NCI-H2029 treated with DMSO at 0.1 percent for 48 hours (cell line): ENCODE measurements at regions not wholly inside any gene's neighbourhood (a gene's known extent, or its start where the extent isn't known, plus 50 kb on each side); places are given as distances from the start of the nearest gene placed in this dataset.
"Not testable (repeated sequence)": the region's sequence is repeated elsewhere in the genome, so short reads cannot be mapped to it uniquely, and the experiment has no call there.

Experiments used
- DNase-seq: peaks from one replicate; lab custom pipeline; 2025; lab: John Stamatoyannopoulos, UW

DNA sequence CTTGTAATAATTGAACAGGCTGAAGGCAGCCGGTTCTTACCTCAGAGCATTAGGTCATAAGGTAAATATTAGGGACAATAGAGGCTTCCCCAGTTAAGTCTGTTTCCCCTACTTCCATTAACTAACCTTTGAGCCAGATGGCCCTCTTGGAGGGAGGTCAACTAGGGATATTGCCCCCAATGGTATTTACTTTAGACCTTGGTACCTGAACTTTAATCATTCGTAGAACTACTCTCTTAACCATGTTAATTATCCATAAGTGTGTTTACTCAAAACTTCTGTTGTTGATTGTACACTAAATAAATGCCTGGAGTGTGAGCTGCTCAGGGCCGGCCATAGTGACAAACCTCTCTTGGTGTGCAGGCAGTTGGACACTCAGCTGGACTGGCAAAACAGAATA lies 1843.5 kb upstream of the AGA start:
- no peak for DNase-seq

DNA sequence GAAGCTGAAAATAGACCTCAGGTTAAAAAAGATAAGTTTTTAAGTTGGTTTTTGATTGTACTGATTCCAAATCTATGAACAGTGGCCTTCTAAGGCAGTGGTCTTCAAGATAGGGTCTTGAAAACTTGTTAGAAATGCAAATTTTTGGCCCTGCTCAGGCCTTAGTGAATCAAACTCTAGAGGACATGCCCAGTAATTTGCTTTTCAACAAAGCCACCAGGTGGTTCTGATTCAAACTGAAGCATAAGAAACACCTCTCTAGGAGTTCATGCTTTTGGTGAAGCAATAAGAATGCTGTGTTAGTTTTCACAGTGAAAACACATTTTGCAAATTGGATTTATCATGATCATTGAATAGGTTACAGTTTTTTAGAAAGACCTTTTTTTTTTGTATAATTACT lies 1849.4 kb upstream of the AGA start:
- DNase-seq: no peak

DNA sequence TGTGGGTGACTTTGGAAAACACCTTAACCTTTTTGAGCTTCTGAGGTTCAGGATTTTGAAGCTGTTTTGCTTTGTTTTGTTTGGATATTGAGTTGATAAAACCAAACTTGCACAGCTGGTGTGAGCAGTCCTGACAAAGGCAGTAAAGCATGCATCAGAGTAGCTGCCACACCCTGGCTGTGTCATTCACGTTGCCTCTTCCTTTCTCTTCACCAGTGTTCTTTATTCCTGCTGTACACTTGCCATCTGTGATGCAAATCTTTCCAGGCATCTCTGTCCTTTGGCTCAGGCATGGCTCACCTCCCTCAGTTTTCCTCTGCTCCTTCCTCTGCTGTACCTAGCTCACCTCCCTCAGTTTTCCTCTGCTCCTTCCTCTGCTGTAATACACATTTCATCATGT lies 1850.2 kb upstream of the AGA start:
- DNase-seq: no peak

DNA sequence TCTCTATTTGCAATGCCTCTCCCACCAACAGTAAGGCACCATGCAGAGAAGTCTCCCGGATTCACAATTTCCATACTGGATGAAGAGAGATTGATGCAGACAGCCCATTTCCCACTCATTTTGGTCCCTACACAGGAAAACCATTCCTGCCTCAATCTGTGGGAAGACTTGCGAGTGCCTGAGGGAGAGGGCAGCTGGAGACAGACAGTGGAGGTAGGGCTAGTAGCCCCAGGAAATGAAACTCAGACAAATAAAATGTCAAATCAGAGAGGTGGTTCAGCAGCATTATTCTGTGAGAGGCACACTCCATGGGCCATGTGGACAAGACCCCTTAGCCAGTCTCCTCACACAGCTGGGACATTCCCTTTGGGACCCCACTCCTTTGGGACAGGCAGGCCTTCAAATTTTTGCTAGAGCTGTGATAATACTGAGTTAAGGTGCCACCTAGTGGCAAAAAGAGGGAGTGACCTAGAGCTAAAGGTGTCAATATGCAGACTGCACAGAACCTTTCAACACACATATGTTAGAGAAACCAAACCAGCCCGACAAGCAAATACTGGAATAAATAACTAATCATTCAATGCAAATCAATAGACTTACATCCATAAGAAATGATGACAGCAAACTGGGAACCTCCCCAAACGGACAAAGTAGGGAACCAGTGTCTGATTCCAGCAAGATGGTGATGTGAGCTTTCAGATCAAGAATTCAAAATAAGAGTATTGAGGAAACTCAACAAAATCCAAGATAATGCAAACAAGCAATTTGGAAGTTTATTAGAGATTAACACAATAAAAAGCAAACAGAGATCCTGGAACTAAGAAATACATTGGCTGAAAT lies 1865.3 kb upstream of the AGA start:
- no peak for DNase-seq

DNA sequence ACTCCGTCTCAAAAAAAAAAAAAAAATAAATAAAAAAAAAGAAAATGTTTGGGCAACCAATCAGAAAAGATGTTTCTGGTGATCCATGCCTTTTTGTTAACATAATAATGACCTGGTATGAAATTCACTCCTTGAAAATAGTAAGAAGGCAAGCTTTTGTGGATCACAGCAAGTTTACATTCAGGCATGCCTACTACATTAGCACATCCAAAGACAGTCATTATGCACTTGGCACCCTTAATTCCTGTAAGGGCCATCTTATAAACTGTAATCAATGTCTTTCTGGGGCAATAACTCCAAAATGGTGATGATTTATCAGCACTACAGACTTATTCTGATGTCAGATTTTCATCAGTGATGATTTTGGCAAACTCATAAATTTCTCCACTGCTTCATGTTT lies 1871.6 kb upstream of the AGA start:
- no peak for DNase-seq

DNA sequence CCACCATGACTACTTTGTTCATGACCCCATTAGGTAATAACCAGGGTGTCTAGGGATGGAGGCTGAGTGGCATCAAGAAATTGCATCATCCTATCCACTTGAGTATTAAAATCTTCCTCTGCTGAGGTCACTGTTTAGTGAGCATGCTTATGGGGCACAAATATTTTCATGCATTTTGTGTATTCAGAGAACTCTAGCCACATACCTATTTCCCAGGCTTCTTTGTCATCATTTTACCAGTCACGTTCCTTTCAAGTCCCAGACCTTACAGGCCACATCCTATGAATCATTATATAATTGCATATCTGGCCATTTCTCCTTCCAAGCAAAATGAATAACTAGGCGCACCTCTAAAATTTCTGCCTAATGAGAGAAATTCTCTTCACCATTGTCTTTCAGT lies 1882.9 kb upstream of the AGA start:
- no peak for DNase-seq

DNA sequence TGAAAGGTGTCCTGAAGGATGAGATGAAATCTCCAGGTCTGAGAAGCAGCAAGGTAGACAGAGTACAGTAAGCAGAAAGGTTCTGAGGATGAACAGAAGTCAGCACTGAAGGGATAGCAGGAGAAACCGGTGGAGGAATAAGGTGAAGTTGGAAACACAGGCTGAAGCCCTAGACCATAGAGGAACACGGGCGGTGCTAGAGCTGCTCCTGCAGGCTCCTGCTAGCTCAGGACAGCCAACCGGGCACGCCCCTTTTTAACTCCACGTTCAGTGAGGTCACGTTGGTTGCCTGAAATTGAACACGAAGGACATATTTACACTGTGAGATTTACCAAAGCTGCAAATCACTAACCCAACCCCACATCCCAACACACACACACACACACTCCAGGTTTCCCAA lies 1886.4 kb upstream of the AGA start:
- no peak for DNase-seq

DNA sequence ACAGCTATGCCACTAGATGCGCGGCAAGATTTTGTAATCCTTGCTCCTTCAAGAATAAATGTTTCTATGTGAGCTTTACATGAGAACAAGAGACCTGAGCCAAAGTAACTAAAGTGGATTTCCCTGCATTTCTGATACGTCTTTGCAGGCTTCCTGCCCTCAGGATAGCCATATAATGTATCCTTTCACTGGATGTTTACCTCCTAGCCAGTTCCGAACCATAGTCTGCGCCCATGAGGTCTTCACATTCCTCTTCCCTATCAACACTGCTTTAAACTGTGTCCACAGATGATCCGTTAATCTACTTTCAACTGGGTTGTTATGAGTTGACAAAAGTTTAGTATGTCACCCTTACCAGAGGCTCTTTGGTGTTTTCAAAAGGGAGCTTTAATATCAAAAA lies 1889.1 kb upstream of the AGA start:
- no peak for DNase-seq

DNA sequence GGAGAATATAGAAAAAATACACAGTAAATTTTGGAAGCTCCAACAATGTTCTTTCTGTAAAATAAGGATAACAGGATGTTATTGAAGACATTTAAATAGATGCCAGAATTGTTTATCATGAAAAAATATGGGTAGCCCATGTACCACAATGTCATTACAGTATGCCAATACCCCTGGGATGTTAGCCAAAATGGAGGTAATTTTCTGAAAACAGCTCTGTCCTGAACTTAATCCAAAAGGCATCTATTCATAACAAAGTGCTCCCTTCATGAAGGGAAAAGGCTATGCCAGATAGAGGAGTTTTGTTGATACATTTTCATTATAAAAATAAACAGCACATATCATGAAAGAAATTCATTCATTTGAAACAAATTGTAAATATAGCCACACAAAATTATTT lies 1902.6 kb upstream of the AGA start:
- no peak for DNase-seq

DNA sequence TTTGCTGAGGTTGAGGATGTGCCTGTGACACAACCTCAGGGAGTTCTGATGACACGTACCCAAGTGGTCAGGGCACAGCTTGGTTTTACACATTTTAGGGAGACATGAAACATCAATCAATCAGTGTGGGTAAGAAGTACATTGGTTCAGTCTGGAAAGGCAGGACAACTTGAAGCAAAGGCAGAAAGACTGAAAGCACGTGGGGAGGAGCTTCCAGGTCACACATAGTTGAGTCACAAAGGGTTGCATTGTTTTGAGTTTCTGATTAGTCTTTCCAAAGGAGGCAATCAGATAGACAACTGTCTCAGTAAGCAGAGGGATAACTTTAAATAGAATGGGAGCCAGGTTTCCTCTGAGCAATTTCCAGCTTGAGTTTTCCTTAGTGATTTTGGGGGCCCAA lies 1910.0 kb upstream of the AGA start:
- no peak for DNase-seq

DNA sequence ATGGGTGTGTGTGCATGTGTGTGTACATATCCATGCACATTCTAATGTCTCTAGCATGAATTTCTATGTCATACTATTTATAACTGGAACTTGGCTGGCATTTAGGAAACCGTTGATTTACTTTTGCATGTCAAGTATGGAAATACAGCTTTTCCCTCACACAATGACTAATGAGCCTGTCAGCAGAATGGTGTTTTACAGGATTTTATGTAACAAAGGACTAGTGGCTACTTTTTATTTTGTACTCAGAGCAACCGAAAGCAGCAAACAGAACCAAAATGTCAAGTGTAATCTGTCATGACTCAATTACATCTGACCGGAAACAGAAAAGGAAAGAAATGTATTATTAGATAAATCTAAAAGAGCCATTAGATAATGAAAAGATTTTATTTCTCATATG lies 1911.5 kb upstream of the AGA start:
- DNase-seq: no peak

DNA sequence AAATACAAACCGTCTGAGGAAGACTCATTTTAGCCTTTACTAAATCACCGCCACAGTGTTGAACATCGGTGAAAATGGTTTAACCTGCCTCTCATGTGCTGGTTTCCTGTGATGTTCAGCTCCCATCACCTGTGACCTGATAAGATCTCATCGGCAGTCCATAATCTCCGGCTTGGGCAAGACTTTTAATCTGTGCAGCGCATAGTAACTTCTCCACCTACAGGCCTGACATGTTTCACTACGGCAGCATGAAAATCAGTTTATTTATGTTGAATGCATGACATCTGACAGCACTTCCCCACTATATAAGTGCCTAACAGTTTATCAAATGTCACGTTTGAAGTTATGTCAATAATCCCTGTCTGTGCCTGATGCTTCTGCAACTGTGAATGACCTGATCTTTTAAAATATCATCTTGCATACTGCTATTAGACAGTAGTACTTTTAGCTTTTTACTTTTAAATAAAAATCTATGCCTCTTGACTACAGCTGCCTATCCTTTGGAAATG lies 1919.8 kb upstream of the AGA start:
- DNase-seq: no peak

DNA sequence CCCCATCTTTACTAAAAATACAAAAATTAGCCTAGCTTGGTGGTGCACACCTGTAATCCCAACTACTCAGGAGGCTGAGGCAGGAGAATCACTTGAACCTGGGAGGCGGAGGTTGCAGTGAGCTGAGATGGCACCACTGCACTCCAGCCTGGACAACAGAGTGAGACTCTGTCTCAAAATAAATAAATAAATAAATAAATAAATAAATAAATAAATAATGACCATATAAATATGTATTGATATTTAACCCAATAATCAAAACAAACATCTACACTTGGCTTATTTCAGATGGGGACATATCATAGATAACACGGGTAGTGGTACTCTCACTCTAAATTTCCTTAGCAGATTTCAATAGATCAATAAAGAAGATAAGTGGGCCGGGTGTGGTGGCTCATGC lies 1923.7 kb upstream of the AGA start:
- not testable (repeated sequence) for DNase-seq

DNA sequence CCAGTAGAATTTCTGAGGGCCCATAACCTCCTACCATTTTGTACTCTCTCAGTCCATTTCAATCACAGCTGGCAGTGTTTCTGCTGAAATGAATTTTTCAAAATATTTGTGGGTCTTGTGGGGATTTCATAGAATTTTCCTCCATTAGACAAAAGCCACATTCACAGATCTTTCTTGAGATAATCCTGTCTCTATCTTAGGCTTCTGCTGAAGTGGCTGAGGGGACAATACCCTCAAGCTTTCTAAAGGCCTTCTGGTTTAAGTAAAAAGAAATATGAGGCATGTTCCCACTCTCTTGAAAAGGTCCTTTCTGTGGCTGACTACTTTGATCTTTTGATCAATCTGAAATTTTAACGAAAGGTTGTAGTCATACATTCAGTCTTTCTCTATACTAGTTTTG lies 1930.0 kb upstream of the AGA start:
- no peak for DNase-seq

DNA sequence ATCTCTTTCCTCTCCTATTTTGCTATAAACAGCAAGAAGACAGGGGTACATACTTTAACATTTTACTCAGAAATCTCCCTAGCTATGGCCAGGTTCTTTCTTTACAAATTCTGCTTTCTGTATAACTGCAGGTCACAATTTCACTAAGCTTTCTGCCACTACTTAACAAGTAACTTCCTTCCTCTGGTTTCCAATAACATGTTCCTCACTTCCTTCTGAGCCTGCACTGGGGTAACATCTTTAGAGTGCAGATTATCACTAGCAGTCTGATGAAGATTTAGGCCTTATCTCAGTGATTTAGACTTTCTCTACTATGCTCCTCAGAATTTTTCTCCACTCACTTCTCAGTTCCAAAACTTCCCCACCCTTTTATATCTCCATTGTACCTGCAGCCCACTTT lies 1930.5 kb upstream of the AGA start:
- no peak for DNase-seq

DNA sequence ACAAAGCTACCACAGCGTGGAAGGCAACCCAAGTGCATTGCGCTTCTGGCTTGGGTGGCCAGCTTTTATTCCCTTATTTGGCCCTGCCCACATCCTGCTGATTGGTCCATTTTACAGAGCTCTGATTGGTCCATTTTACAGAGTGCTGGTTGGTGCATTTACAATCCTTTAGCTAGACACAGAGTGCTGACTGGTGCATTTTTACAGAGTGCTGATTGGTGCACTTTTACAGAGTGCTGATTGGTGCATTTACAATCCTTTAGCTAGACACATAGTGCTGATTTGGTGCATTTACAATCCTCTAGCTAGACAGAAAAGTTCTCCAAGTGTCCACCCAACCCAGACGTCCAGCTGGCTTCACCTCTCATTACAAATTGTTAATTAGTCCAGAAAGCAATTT lies 1936.6 kb upstream of the AGA start:
- not testable (repeated sequence) for DNase-seq

DNA sequence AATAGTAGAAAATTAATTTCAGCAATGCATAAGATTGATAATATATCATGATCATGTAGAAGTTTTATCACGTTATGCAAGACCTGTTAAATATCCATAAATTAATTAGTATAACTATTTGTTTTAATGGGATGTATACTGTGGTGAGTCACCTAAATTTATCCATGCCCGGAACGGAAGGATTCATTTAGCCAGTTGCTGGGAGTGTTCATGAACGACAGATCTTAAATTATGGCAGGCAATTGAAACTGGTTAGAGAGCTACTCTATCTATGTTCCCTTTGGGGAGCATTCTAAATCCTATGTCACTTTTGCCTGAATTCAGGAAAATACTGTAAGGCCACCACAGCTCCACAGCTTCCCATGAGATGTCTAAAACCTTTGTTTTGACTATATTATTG lies 1950.5 kb upstream of the AGA start:
- no peak for DNase-seq

DNA sequence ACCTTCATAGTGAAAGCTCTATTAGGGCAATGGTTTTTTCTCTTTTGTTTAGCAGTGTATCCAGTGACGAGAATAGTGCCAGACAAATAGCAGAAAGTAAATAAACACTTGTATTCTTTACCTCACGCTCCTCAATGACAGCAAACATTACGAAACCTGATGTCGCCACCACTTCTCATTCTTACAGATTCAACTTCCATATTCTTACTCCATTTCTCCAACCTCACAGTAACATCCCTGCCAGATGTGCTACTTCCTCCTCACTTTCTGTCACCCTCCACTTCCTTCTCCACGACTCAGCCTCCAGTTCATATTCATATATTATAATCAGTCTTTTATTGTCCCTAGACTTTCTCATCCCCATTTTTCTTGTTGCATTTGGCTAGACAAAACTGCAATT lies 1956.2 kb upstream of the AGA start:
- DNase-seq: no peak

DNA sequence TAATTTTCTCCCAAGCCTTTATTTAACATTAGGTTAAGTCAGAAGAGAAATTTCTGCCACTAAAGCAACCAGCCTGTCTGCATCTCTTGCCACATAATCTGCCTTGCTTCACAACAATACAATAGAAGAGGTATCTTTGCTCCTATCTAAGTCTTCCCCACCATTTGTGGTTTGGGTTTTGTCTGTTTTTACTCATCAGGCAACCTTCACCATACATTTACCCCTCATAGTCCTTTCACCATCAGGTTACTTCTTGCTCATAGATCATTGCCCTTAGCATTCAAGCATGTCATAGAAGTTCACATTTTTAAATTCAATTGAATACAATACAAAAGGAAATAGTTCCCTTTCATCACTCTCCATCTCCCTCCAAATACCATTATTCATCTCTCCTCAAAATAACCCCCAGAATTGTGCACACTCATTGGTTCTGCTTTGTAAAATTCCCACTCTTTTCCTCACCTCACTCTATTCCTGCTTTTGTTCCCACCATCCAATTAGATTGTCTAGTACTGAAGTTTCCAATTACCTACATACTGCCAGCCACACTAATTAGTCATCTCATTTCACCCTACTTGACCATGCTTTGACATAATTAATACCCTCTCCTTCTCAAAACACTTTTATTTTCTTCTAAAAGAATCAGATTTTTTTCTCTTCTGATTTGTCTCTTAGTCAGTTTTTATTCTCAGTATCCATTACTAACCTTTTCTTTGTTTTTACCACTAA lies 1957.0 kb upstream of the AGA start:
- peak; percentile 0 for DNase-seq

DNA sequence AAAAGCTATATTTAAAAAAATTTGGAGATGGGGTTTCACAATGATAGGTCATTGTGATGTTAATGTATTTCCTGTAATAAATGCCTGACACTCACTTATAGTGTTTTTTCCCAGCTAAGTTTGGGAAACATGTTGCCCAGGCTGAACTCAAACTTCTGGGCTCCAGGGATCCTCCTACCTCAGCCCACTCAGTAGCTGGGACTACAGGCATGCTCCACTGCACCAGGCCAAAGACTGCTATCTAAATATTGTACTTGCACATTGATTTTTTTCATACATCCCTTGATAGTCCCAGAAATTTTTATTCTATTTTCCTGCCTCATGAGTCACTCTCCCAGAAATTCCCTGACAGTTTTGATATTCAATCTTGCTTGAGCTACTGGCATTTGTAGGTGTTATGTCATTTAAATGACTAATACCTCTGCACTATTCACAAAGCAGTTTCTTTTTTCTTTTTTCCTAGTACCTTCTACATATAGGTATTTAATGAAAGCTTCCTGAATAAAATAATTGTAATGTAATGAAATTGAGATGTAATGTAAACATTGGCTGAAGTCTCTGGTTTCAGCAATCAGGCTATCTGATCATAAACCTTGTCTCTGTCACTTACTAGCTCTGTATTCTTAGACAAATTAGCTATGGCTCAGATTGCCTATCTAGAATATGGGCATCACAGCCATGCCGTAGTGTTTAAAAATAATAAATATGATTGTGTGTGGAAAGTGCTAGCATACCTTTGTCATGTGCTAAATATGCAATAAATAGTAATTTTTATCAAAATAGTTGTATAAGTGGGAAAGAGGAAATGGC lies 1973.0 kb upstream of the AGA start:
- no peak for DNase-seq

DNA sequence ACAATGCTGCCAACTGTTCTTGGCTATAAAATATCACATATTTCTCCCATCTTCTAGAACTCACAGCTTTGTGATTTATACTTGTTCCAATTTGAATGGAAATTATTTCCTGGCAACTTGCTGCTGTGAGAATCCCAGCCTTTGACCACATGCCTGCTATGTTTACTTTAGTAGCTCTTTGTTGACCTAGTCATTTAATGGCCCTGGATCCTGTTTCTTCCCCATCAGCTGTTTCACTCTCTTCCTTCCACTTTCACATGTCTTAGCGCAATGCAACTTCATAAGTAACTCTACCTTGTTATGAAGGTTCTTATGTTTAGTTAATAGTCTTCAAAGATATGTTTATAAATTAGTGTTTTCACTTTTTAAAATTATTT lies 1973.6 kb upstream of the AGA start:
- DNase-seq: no peak

DNA sequence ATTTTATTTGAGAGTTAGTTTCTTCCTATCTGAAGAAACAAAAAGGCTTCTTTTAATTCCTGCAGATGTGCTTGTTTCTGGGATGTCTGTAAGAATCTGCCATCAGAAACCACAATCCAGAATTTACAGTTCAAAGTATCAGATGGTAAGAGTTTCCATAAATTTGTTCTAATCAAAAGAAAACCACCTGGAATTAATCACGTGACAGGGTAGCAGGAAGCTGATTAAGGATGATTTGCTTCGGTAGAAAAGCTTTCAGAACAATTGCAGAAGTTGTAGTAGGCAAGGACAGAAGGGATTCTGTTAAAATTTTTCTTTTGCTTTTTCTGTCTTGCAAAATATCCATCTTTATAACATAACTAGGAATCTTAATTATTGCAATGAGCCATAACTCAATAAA lies 1975.1 kb upstream of the AGA start:
- DNase-seq: no peak

DNA sequence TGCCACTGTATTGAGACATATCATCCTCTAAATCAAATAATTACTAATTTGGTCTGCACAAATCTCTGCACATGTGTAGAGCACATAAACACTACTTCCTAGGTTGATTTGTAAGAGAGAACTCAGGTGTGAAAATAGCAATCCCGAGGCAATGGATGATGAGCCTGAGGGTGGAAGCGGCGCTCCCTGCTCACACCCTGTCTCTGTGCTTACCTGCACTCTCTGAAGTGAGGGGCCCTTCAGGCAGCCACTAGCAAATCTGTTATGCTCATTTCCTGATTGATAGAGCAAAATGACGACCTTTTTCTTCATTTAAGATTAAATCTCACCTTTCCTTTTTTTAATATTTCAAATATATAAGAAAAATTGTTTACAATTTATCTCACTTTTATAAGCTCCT lies 1995.7 kb upstream of the AGA start:
- DNase-seq: no peak
